ENCODE measurements at regions not wholly inside any gene's neighbourhood (a gene's known extent, or its start where the extent isn't known, plus 50 kb on each side); places are given as distances from the start of the nearest gene placed in this dataset.

DNA sequence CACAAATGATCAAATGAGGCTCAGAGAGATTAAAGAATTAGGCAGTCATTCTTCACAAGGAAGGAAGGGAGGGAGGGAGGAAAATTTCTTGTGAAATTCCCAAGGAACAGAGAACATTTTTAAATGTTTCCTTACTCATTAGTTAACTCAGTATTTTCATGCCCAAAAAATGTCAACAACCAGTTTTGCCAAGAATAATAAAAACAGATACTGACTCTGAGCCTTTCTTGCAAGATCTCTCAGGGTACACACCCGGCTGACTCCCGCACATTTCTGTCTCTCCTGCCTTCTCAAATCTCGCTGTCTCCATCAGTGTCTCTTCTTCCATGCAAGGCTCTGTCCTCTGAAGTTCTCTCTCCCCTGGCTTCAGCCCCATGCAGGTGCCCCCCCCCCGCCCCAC lies 265.9 kb downstream of the TJP1 start:
- no peak for DNase-seq

DNA sequence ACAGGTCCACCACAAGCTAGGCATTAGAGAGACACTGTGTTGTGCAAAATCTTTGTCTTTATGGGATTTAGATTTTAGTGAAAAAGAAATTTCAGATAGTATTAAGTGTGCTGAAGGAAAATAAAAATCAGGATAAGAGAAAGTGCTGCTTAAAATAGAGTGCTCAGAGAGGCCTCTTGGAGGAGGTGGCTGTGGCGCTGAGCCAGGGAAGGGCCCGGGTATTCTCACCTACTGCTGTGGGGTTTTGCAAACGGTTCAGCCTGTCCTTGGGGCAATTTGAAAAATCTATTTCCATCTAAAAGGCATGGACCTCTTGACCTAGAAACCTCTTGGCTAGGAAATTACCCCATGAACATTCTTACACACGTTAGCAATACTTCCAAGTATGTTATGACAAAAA lies 267.7 kb downstream of the TJP1 start:
- no peak for DNase-seq

DNA sequence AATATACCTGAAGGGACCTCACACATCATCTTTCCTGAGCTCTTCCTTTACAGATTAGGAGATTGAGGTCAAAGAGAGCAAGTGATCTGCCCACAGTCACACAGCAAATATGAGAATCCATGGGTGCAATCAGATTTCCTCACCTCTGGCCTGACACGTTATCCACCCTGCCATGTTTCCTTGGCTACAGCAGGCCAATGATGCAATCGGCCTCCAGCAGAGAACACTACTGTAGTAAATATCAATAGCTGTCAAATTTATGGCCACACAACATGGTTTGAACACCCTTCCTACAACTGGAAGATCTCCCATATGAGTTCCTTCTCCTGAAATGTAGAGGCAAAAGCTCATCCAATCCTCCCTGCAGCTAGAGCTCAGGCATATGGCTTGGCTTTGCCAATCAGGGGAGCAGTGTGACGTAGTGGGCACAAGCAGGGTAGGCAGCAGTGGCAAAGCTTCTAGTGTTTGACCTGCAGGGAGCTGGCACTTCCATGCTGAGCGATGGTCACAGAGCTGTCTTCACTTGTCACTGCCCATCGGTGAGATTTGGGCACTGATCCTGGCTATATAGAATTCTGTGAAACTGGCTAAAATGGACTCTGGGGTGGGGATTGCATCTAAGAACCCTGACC lies 271.3 kb downstream of the TJP1 start:
- no peak for DNase-seq

DNA sequence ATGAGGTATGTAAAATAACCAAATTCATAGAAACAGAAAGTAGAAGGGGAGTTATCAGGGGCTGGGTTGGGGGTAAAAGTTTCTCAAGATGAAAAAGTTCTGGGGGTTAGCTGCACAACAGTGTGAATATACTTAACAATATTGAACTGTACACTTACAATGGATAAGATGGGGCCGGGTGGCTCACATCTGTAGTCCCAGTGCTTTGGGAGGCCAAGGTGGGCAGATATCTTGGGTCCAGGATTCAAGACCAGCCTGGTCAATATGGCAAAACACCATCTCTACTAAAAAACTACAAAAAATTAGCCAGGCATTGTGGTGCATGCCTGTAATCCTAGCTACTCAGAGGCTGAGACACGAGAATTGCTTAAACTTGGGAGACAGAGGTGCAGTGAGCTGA lies 274.3 kb downstream of the TJP1 start:
- DNase-seq = no peak

DNA sequence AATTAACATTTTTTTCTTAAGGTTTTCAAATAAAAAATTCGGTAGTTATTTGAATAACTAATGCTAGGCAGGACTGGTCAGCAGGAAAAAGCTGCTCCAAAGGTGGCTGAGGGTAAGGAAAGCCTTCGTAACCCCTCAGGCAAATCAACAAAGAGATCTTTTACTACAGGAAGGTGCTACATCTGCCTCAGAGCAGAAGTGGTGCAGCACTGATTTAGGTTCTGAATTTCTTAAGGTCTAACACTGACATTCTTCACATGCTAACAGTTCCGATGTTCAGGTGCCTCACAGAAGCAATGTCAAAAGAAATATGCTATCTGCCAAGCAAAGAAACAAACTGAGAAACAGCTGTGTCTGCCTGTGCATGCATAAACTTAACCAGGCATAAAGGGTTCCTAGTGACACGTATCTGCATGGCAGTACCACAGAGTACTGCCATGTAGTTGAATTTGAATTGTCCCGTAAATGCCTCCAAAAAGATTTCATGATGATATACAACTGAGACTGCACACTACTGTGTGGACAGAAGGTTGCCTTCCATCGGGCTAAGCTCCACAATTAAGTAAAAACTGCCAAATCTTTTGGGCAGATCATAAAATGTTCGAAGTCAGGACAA lies 275.0 kb upstream of the NSMCE3 start:
- DNase-seq = no peak

DNA sequence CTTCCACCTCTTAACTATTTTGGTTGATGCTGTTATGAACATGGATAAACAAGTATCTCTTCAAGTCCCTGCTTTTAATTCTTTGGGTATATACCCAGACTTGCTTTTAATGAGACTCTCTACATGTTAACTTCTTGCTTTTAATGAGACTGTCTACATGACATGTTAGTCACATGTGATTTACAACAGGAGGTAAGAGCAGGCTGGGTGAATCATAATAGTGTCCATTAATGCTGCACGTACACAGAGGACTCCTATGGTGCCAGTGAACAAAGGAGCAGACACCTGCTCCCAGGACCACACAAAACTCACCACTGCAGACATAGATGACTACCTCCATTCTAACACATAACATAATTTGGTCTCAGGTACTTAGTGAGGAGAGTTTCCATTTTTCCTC lies 273.4 kb upstream of the NSMCE3 start:
- DNase-seq = no peak

DNA sequence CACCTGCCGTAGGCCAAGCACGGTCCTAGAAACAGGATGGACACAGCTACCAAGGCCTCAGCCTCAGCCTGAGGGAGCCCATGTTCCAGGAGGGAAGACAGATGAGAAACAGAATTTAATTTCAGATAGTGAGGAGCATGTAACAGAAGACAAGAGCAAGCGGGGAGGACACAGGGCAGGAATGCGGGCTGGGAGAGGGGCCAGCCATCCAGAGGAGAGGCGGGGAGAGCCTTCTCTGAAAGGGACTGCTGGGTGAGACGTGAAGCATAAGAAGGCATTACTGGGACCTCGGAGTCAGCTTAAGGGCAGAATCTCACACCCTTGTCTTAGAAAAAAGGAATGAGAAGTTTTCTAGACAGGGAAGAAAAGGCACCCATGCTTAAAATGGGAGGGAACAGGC lies 271.7 kb upstream of the NSMCE3 start:
- DNase-seq = no peak

DNA sequence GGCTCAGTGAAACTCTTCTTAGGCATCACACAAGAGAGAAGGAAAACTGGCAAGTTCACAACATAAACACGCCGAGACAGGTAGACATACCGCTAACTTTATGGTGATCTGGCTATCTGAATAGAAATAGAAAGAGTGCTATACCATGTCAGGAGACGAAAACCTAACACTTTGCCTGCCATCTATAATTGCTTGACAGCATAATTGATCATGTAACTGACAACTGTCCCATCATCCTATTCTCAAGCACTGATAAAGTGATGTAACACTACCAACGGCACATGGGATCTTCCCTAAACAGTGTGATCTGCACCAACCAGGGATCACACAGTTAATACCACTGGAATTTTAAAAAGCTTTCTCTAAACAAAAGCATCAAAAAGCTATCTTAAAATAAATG lies 270.9 kb upstream of the NSMCE3 start:
- DNase-seq = no peak

DNA sequence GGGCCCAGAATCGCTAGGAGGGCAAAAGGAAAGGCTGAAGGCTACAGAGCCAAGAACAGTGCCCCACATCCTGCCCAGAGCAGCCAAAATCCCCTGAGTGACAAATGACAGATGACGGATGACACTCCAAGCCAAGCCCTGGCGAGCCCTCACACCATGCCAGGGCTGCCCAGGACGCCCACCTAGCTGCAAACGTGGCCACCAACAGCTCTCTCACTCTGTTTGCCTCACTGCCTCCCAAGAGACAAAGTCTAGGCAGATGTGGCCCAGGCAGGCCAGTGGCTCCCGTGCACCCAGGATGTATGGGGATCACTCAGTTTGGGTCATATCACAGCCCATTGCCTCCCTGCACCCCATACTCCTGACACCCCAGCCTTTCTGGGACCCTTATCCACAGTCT lies 270.1 kb upstream of the NSMCE3 start:
- DNase-seq = no peak

DNA sequence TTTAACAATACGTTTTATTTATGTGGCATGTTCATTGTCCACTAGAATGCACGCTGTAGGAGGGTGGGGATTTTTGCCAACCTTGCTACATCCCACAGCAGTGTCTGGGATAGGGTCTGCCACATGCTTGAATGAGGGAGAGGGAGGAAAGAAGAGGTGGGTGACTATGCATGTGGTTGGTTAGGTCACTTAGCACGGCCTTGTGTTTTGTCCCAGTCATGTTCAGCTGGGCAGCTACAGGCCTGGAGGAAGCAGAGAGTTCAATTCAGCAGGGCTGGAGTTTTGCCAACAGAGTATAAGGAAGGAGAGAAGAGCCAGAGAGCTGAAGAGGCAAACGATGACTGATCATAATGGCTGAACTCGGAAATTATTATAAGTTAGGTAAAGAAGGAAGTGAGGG lies 268.4 kb upstream of the NSMCE3 start:
- no peak for DNase-seq

DNA sequence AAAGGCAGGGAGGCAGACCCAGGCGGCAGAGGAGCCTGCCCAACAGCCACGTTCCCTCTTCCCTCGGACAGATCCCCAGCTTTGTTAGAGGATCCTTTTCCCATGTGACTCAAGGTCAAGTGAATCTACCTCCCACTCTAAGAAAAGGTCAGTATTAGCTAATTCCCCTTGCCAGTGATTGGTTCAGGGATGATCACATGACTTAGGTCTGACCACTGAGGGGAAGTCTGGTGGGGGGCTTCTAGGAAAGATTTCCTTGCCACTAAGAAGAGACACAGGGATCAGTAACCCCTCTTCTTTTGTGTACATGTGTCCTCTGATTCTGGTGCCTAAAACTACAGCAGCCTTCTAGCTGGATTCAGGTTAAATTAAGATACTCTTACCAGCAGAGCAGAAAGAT lies 266.3 kb upstream of the NSMCE3 start:
- DNase-seq = no peak

DNA sequence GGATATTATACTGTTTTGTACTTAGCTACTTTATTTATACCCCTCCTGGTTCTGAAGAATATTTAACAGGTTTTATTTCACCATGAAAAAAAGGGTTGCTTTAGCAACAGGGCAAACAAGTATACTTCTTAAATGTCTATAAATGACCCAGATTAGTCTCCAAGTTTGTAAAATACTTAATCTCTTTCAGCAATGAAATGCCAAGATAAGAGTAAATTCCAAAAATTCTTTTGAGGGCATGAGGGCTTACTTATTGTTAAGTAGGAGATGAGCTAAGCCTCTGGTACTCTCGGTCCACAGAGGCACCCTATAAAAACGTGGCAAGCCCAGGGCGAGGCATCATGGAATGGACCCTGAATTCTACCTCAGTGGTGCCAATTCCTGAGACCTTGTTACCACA lies 264.8 kb upstream of the NSMCE3 start:
- no peak for DNase-seq

DNA sequence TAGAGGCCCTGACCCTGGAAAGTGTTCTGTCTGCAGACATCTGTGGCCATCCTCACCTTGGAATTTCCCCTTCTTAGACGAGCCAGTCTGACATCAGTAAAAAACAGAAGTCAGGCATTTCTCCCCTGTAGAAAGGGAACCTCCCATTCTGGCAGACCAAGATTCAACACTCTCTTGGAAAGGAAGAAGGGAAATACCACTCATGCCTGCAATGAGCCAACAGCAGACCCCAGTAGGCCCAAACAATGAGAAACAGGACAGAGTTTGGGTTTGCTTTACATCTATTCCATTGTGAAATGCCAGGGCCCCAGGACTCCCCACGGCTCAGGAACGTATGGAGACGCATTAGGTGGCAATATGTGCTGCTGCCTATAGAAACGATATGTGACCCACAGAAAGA lies 264.0 kb upstream of the NSMCE3 start:
- no peak for DNase-seq

DNA sequence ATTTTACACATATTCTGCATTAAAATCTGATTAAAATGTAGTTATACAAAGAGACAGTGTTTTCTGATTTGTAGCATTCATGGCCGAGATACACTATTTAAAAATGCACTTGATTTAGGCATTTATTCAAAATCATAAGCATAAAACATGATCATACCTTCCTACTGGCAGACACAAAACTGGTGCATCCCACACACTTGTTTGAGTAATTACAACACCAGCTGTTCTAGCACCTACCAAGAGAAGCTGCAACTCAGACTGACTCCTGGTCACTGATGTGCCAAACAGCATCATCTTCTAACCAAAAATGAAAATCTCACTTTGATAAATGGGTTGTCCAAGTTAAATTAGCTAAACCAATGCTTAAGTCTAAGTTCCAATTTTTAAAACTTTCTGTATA lies 262.7 kb upstream of the NSMCE3 start:
- no peak for DNase-seq

DNA sequence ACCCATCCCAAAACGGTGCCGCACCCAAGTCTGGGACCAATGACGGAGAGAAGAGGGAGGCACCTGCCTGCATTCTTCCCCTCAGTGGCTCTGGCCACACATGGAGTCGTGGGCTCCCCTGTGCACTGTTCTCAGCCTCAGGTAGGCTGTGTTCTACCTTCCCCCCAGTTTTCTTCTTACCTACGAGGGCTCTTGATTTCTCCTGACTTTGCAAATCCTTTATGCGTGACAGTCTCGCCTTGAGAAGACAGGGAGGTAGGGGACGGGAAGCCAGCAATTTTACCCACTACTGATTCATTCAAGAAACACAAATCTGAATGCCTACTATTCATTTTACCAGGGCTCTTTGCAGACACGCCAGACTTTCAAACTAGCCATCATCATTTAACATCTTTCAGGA lies 261.3 kb upstream of the NSMCE3 start:
- no peak for DNase-seq

DNA sequence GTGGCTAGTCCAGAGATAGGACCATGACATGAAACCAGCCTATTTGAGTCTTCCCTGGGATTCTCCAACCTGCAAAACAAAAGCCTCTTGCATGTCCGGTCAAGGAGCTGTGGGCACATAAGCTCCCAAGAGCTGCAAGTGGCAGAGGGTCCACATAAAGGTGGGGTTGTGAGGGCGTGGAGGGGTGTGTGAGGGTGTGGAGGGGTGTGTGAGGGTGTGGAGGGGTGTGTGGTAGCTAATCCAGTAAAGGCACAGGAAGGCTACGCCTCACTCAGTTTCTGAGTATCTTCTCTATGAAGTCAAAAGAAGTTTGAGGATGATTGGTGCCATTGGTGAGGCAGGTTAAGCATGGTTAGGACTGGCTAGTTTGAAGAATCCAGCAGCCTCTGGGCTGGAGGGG lies 259.4 kb upstream of the NSMCE3 start:
- no peak for DNase-seq

DNA sequence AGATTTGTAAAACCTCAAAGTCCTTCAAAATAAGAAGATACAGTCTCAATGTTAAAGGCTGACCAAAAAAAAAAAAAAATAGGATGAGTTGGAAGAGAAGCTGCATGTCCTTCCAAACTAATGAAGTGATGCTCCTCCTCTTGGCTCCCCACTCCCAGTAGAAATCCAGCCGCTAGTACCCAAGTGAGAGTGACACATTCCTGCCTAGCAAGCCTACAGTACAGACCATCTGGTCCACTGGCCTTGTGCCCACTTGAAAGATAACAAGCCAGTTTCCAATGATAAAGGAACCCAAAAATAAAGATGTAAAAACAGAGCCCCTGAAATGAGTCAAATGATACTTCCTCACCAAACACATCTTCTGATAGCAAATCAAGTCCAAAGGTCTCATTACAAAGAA lies 258.7 kb upstream of the NSMCE3 start:
- peak; percentile 38 to 43 for DNase-seq

DNA sequence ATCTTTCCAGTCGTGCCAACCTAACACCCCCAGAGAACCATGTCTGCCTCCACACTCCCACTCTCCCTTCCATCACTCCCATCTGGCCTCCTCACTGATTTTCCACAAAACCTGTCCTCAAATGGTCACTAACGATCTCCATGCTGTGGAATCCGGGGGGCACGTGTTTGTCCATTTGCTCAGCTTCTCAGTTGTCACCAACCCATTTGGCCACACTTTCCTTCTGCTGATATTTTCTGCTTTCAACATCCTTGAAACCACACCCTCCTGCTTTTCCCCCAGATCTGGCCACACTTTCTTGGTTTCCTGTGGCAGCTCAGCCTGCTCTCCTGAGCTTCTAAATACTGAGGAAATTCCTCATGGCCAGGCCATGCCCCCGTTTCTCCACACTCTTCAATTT lies 257.2 kb upstream of the NSMCE3 start:
- no peak for DNase-seq

DNA sequence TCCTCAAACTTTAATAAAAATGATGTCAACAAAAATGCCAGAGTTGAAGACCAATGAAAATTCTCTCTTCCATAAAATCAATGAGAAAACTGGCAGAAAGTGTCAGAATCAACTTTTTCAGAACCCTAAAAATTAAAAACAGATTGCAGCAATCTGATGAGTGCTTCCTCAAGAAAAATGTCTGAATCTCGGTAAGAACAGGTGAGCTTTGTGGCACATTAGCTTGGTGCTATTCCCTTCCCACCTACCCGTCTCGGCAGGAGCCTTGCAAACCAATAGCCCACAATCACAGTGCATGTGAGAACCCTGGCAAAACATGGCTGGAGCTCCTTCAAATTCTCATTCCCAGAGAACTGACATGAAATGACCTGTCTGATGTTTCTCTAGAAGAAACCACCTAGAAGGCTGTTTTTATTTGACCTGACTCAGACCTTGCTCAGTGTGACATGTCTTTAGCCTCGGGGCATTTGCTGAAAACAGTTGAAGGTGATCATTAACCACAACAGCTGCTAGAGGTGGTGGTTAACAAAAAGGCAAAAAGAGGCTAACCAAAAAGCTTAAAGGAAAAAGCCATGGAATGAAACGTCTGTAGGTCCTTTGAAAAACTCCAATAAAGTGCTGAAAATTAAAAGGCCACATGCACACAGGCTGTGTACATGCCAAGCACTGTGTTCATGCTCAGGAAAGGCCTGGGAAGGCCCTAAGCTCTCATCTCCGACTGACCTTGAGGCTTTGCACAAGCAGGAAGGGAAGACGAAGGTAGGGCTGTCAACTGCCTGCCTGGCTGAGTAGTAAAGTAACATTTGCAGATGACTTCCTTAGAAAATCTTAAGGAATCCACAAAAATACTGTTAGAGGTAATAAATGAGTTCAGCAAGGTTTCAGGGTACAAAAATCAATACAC lies 253.0 kb upstream of the NSMCE3 start:
- DNase-seq = no peak

DNA sequence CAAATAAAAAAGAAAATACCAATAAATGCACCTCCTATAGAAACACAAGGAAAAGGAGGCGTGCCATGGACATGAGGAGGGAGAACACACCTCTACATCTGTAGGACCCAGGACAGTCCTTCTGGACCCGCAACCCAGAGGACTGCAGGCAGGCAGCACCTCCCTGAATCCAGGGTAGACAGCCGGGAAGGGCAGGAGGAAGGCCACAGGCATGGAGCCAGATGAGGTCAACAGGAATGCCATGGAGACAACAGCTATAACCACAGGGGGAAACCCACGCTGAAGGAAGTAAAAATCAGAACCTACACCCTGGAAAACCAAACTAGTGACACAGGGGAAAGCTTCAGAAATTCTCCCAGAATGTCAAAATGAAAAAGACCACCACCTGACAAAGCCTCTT lies 248.8 kb upstream of the NSMCE3 start:
- DNase-seq = no peak

DNA sequence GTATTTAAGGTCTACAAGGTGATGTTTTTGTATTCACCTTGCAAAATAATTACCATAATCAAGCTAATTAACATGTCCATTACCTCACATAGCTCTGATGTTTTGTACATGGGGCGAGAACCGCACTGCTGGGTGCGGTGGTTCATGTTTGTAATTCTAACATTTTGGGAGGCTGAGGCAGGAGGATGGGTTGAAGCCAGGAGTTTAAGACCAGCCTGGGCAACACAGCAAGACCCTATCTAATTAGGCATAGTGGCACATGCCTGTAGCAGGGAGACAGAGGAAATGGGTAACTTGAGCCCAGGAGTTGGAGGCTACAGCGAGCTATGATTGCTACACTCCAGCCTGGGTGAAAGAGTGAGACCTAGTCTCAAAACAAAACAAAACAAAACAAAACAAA lies 248.2 kb upstream of the NSMCE3 start:
- no peak for DNase-seq

DNA sequence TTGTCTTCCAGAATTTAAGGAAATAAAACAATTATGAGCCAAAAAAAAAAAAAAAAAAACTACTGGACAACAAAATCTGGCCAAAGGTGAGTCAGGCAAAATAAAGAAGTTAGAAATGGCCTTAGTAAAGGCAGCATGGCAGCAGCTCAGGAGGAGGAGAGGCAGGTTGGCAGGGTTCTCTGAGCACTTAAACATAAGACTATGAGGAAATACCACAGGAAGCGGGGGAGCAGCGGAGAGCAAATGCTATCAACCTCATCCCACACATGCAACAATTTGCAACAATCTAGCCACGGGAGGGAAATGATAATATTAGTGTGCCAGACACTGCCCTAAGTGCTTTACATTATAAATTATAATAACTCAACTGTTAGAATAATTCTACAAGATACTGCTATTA lies 247.3 kb upstream of the NSMCE3 start:
- no peak for DNase-seq

DNA sequence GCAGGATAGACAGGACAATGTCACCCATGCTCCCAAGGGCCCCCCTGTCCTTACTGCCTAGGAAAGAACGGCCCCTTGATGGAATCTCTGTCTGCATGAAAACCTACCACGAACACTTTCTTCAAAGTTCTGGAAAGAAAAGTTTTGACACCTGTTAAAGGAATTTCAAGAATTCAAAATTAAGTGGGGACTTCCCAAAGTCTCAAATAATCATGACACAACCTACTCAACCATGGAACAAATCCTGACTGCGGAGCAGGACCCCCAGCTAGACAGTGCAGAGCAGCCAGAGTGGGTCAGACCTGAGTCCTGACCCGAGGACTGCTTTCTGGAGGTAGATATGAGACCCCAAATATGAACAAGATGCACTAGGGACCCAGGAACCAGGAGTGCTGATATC lies 245.3 kb upstream of the NSMCE3 start:
- no peak for DNase-seq
